Progenitor cell of endocrine pancreas (in vitro differentiated cells): ENCODE measurements at regions not wholly inside any gene's neighbourhood (a gene's known extent, or its start where the extent isn't known, plus 50 kb on each side); places are given as distances from the start of the nearest gene placed in this dataset.

Experiments used
- DNase-seq: peaks from one replicate; pipeline ENCODE4 v3.0.0; 2021; ENCODE audit warnings: low spot score; ENCODE audit not compliant: unreplicated experiment
- H3K27ac Mint-ChIP-seq: 2 replicates; pipeline ENCODE4 v1.8.0; 2021; ENCODE audit warnings: mild to moderate bottlenecking, moderate library complexity, mixed read lengths
- H3K27me3 Mint-ChIP-seq: 2 replicates; pipeline ENCODE4 v1.8.0; 2021; ENCODE audit warnings: mixed read lengths
- H3K36me3 Mint-ChIP-seq: 2 replicates; pipeline ENCODE4 v1.8.0; 2022; ENCODE audit warnings: mixed read lengths; ENCODE audit not compliant: insufficient read depth
- H3K4me1 Mint-ChIP-seq: 2 replicates; pipeline ENCODE4 v1.8.0; 2021; ENCODE audit warnings: low read depth, mixed read lengths
- H3K4me3 Mint-ChIP-seq: 2 replicates; pipeline ENCODE4 v1.8.0; 2021; ENCODE audit warnings: low read depth, mild to moderate bottlenecking, moderate library complexity, mixed read lengths
- H3K9me3 Mint-ChIP-seq: 2 replicates; pipeline ENCODE4 v1.8.0; 2021; ENCODE audit warnings: low read depth, mixed read lengths
- TF ChIP-seq, protein P1 (sequence below): fragments of 200-600 bp; sonication (generic); IDR thresholded peaks from one replicate; pipeline ENCODE4 v1.5.0; 2021; ENCODE audit warnings: antibody characterized with exemption, mild to moderate bottlenecking; ENCODE audit not compliant: unreplicated experiment

DNA sequence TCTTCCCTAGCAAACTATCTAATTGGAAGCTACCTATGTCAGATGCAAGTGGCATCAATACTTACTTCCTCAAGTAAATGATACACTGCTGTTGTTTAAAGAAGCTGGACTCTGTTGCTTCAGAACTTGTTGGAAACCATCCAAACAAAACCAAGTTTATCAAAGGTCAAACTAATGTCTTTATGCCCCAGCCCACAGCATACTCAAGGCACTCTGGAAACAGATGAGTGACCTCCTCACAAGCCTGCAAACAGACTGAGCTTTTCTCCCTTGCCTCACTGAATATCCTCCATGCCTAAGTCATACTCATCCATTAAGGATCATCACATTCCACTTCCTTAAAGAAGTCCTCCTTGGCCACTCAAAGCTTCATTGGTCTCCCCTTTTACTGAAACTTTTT, 107.4 kb upstream of the ACP3 start:
- TF ChIP-seq, protein P1, sequence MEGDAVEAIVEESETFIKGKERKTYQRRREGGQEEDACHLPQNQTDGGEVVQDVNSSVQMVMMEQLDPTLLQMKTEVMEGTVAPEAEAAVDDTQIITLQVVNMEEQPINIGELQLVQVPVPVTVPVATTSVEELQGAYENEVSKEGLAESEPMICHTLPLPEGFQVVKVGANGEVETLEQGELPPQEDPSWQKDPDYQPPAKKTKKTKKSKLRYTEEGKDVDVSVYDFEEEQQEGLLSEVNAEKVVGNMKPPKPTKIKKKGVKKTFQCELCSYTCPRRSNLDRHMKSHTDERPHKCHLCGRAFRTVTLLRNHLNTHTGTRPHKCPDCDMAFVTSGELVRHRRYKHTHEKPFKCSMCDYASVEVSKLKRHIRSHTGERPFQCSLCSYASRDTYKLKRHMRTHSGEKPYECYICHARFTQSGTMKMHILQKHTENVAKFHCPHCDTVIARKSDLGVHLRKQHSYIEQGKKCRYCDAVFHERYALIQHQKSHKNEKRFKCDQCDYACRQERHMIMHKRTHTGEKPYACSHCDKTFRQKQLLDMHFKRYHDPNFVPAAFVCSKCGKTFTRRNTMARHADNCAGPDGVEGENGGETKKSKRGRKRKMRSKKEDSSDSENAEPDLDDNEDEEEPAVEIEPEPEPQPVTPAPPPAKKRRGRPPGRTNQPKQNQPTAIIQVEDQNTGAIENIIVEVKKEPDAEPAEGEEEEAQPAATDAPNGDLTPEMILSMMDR, result no peak
- H3K27me3 Mint-ChIP-seq, result peaks cover 22% of the 10 kb centered on the region
- DNase-seq, result no peak
- no peak overlapping the region for H3K4me3 Mint-ChIP-seq
- no peaks in the 10 kb centered on the region for H3K9me3 Mint-ChIP-seq
- H3K27ac Mint-ChIP-seq, result no peak overlapping the region
- no peaks in the 10 kb centered on the region for H3K36me3 Mint-ChIP-seq
- H3K4me1 Mint-ChIP-seq, result peaks cover 5% of the 10 kb centered on the region

DNA sequence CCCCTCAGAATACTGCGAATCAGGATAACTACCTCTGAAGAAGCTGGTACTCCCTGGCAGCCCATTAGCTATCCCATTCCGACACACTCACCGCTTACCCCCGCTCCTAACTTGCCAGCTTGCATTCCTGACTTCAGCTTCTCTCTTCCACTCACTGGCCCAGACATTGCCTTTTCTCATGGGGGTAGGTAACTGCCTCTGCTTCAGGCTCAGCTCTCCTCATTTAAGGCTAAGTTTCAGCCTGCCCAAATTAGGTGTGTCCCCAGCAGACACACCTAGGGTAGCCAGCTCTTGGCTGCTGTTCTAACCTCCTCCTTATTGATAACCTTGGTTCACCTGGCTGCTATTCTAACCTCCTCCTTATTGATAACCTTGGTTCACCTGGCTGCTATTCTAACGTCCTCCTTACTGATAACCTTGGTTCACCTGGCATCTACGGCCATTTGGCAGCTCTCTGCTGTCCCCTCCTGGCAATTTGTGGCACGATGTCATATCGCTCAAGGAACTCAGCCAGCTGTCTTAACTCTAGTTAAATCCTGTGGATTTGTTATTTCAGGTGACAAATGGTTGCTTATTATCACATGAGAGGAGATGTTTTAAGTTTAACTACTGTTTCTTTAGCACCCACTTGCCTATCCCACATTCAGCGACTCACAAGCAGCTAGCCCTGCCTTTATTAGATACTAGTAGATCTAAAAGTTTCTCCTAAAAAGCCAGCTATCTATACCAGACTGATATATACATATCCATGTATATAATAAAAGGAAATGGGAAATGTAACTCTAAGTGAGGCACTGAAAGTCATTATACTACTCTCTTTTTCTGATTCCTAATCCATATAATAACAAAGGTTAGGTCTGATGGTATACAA, 106.5 kb upstream of the ACP3 start:
- Mint-ChIP-seq H3K4me3 (no peak overlapping the region), H3K4me1 (peaks cover 5% of the 10 kb centered on the region), H3K27me3 (peaks cover 22% of the 10 kb centered on the region), H3K9me3 (no peaks in the 10 kb centered on the region), H3K27ac (no peak overlapping the region), H3K36me3 (no peaks in the 10 kb centered on the region)
- TF ChIP-seq, protein P1, result peak; percentile 75
- peak; percentile 25 for DNase-seq

DNA sequence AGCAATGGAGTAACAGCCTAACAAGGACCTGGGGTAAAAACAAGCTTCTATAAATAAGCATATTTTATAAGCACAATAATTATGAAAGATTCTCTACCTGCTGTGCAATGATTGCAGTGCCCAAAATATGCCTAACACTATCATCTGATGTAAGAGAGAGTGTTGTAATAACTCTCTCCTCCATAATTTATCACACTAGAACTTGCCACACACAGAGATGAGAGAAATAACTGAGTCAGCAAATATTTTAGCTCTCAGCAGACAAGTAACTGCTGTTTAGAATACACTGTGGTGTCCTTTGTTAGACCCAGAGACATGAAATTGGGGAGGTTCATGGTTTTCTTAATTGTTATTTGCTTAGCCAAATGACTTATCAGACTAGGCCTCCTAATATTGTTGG, 105.3 kb upstream of the ACP3 start:
- Mint-ChIP-seq H3K4me1 (peaks cover 5% of the 10 kb centered on the region), H3K27ac (no peak overlapping the region), H3K36me3 (no peaks in the 10 kb centered on the region), H3K27me3 (peaks cover 22% of the 10 kb centered on the region), H3K4me3 (no peak overlapping the region), H3K9me3 (no peaks in the 10 kb centered on the region)
- TF ChIP-seq, protein P1, result no peak
- no peak for DNase-seq

DNA sequence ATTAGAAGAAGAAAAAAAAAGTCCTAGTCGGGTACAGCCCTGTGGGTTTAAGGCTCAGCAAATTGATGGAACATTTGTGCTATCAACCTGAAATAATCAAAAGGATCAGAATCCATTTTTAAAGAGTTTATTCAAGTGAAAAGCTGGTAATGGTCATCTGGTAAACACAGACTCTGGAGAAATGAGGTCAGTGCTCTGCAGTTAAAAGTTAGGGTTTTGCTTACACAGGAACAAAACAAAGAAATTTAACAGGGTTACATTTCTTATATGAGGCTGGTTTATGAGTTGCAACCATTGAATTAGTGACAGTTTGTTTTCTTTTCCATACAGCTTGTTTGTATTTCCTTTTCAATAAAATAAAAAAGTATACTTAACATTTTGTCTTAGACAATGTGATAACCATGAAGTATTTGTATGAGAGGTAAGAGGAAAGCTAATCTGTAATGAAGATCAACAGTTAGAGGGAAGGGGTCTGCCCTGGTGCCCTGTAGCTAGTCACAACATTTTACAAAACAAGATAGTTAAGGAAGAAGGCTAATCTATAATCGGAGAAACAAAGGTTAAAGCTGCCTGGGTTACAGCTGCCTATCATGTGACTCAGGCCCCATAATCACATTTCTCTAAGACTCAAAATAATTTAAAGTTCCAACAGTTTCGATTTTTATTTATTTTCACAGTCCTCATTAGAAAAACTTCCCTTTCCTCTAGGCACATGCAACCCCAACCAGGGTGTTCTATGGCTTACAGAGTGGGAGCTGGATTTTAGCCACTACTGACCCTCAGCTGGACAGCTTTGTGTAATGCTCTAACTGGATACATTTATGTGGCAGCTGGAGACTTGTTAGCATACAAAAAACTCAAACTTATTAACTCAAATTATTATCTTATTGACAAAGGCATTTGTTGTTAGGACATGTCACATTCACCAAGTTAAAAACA, 98.1 kb upstream of the ACP3 start:
- H3K27me3 Mint-ChIP-seq, result no peaks in the 10 kb centered on the region
- peak overlapping the region; percentile 13 for H3K27ac Mint-ChIP-seq
- H3K4me1 Mint-ChIP-seq, result peaks cover 12% of the 10 kb centered on the region
- H3K4me3 Mint-ChIP-seq, result no peak overlapping the region
- H3K9me3 Mint-ChIP-seq, result no peaks in the 10 kb centered on the region
- H3K36me3 Mint-ChIP-seq, result no peaks in the 10 kb centered on the region
- TF ChIP-seq, protein P1, result no peak
- no peak for DNase-seq

DNA sequence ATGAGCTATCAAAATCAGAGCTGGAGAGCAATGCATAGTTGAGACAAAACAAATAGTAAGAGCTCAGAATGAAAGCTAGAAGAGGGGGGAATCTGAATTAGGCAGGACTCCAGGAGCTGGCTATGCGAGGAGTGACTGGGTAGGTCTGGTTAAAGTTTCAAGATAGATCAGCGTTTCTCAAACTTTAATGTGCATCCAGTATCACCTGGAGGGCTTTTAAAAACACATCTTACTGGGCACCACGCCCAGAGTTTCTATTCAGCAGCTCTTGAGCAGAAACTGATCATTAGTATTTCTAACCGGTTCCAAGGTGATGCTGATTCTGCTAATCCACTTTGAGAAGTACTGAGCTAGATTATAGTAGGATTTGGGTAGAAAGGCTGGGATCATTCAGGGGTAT, 96.2 kb upstream of the ACP3 start:
- Mint-ChIP-seq H3K4me1 (peaks cover 12% of the 10 kb centered on the region), H3K36me3 (no peaks in the 10 kb centered on the region), H3K27me3 (no peaks in the 10 kb centered on the region), H3K9me3 (no peaks in the 10 kb centered on the region), H3K4me3 (no peak overlapping the region), H3K27ac (no peak overlapping the region)
- TF ChIP-seq, protein P1, result no peak
- no peak for DNase-seq
